Cardiac fibroblast (primary cell): ENCODE measurements at regions not wholly inside any gene's neighbourhood (a gene's known extent, or its start where the extent isn't known, plus 50 kb on each side); places are given as distances from the start of the nearest gene placed in this dataset.

Experiments used
- DNase-seq, 2 donors: peaks; one replicate each; pipeline versions ENCODE4 v3.0.0 to v3.0.0-alpha.2; 2010; ENCODE audit warnings: low read depth in 2 of 2
- H3K4me3 ChIP-seq, 2 donors: replicated peaks in 1 of 2; 1 replicate in 1 of 2; 2 replicates in 1 of 2; pipeline ENCODE4 v1.5.1; 2011; ENCODE audit warnings: low read depth in 2 of 2, low read length in 2 of 2, mild to moderate bottlenecking in 2 of 2, moderate library complexity in 1 of 2
- TF ChIP-seq, protein P1 (sequence below): IDR thresholded peaks from one replicate; pipeline ENCODE4 v1.5.1; 2011; ENCODE audit warnings: low read depth, mild to moderate bottlenecking, low read length, inconsistent platforms

DNA sequence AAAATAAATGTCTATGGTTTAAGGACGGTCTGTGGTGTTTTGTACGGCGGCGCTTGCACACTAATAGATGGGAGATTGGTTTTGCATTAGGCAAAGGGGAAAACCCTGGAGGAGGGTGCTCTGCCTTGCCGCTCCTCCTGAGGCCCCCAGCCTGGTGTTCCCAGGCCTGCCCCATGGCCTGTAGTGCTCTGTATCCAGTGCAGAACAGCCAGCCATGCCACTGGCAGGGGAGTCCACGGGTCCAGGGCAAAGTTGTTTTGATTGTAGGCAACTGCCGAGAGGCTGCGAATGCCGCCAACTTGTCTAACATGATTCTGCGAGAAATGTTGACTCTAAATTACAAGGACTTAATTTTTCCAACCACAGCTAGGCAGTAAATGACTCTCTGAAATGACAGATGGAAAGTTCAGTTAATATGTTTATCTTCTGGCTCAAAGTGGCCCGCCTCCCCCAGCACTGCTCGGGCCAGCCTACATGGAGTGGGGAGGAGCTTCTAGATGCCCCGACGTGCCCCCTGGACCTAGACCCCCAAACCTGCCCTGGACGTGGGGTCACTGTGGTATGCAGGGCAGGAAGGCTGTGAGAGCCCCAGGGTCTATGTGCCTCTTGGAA lies 104.6 kb upstream of the GDF10 start:
- H3K4me3 ChIP-seq: no peak overlapping the region
- TF ChIP-seq, protein P1, sequence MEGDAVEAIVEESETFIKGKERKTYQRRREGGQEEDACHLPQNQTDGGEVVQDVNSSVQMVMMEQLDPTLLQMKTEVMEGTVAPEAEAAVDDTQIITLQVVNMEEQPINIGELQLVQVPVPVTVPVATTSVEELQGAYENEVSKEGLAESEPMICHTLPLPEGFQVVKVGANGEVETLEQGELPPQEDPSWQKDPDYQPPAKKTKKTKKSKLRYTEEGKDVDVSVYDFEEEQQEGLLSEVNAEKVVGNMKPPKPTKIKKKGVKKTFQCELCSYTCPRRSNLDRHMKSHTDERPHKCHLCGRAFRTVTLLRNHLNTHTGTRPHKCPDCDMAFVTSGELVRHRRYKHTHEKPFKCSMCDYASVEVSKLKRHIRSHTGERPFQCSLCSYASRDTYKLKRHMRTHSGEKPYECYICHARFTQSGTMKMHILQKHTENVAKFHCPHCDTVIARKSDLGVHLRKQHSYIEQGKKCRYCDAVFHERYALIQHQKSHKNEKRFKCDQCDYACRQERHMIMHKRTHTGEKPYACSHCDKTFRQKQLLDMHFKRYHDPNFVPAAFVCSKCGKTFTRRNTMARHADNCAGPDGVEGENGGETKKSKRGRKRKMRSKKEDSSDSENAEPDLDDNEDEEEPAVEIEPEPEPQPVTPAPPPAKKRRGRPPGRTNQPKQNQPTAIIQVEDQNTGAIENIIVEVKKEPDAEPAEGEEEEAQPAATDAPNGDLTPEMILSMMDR: no peak
- DNase-seq: no peak

- H3K4me3 ChIP-seq: no peak overlapping the region
- no peak for DNase-seq
- TF ChIP-seq, protein P1: no peak
Measured at GRCh38 chr10:47196691-47197090, 103.3 kb upstream of the GDF10 start.

- TF ChIP-seq, protein P1: no peak
- DNase-seq: no peak
- H3K4me3 ChIP-seq: no peak overlapping the region
Measured at GRCh38 chr10:47198221-47198620, 101.8 kb upstream of the GDF10 start.

- TF ChIP-seq, protein P1: no peak
- DNase-seq: no peak
- no peak overlapping the region for H3K4me3 ChIP-seq
Measured at GRCh38 chr10:47205192-47205591, 94.8 kb upstream of the GDF10 start.

DNA sequence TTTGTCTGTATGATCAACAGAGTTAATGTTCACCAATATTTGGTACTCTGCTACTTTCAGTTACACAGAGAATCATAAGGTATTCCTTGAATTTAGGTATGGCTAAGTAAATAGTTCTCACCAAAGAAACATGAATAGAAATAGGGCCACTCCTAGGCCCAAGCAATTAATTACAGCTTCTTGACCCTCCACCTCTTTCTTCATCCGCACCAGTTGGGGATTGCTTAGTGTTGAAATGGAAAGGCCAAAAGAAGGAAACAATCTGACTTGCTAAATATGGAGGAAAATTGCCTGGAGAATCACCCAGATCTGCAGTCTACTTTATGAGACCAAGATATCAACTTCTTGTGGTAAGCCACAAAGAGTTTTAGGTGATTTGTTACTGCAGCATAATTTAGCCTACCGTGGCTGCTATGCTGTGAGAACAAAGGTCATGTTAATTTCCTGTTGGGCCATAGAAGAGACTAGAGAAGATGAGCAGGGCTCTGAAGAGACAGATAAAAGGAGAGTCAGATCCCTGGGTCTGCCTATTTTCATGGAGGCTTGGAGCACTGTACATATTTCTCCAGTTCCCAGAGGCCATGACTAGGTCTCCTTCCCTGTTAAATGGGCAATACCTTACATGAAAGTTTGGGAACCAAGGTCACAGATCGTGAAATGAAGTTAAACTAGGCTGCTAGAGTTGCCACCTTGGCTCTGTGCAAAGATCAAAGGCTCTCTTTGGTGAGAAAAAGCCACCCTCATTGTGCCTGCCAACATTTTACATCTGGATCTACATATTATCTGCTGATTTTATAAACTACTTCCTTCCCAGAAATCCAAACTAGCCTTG lies 93.3 kb upstream of the GDF10 start:
- no peak overlapping the region for H3K4me3 ChIP-seq
- TF ChIP-seq, protein P1: no peak
- DNase-seq: no peak

GRCh38 chr10:47207281-47207615 lies 92.7 kb upstream of the GDF10 start:
- TF ChIP-seq, protein P1: no peak
- H3K4me3 ChIP-seq: no peak overlapping the region
- peak; percentile 11 to 28 for DNase-seq
